Loucy (cell line): ENCODE measurements at regions not wholly inside any gene's neighbourhood (a gene's known extent, or its start where the extent isn't known, plus 50 kb on each side); places are given as distances from the start of the nearest gene placed in this dataset.

ENCODE experiments used
- CTCF ChIP-seq: fragments of 200-600 bp; sonication (generic); conservative IDR thresholded peaks from 2 replicates; pipeline ENCODE4 v1.5.1; 2014; ENCODE audit warnings: mild to moderate bottlenecking, antibody characterized with exemption, low read length
- EZH2phosphoT487 ChIP-seq: fragments of 200-600 bp; IDR thresholded peaks from 2 replicates; pipeline ENCODE4 v1.6.1; 2018; ENCODE audit warnings: antibody characterized with exemption, mild to moderate bottlenecking, moderate library complexity, borderline replicate concordance

DNA sequence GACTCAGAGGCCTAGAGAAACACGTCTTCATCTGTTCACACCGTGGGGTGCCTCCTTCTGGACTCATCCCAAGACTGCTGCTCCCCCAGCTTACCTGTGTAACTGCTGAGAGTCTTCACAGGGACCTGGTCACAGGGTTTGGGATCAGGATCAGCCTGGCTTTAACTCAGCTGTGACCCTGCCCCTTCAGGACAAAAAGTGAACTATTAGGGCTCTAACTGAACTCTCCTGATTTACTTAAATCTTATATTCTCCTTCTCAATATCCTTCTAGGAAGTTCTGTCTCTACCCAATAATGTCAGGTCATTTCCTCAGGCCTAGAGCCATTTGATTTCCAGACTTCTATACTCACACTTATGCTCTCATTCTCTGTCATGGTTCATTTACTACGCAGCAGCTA lies 108.4 kb downstream of the ZNF280B start:
- TF ChIP-seq CTCF: peak; percentile 41; the same call in 1 of the 2 replicates
- TF ChIP-seq EZH2phosphoT487: no peak
